GM18507 (cell line): ENCODE measurements at regions not wholly inside any gene's neighbourhood (a gene's known extent, or its start where the extent isn't known, plus 50 kb on each side); places are given as distances from the start of the nearest gene placed in this dataset.
"Not testable (repeated sequence)": the region's sequence is repeated elsewhere in the genome, so short reads cannot be mapped to it uniquely, and the experiment has no call there.

Experiments used
- DNase-seq: peaks from one replicate; pipeline ENCODE4 v3.0.0; 2011; ENCODE audit warnings: low read depth; ENCODE audit not compliant: insufficient read length; ENCODE audit errors: extremely low spot score
- FAIRE-seq: peaks from 2 replicates; lab custom pipeline; 2011; peaks lifted over from hg19 to GRCh38; lab: Jason Lieb, UNC

GRCh38 chr3:178219661-178220060, 316.6 kb upstream of the KCNMB2 start:
- FAIRE-seq, DNase-seq: not testable (repeated sequence)

- DNase-seq, result no peak
- FAIRE-seq, result no peak
Observed at GRCh38 chr3:178223876-178224275, 312.4 kb upstream of the KCNMB2 start.

- DNase-seq (no peak), FAIRE-seq (no peak)
Observed at GRCh38 chr3:178226094-178226493, 310.1 kb upstream of the KCNMB2 start.

- DNase-seq (no peak), FAIRE-seq (no peak)
Observed at GRCh38 chr3:178231645-178232044, 304.6 kb upstream of the KCNMB2 start.

- no peak for DNase-seq
Observed at GRCh38 chr3:178233371-178234071, 302.7 kb upstream of the KCNMB2 start.

GRCh38 chr3:178236555-178237277, 299.5 kb upstream of the KCNMB2 start:
- no peak for DNase-seq
- no peak for FAIRE-seq

More at GRCh38 chr3:178233371-178234071, 302.7 kb upstream of the KCNMB2 start:
- no peak for FAIRE-seq

GRCh38 chr3:178238179-178238578, 298.1 kb upstream of the KCNMB2 start:
- DNase-seq, result no peak
- FAIRE-seq, result no peak

GRCh38 chr3:178244733-178245709, 291.2 kb upstream of the KCNMB2 start:
- no peak for DNase-seq
- FAIRE-seq, result no peak

GRCh38 chr3:178246004-178246403, 290.2 kb upstream of the KCNMB2 start:
- DNase-seq (no peak), FAIRE-seq (no peak)

GRCh38 chr3:178255315-178255714, 280.9 kb upstream of the KCNMB2 start:
- DNase-seq, result no peak
- no peak for FAIRE-seq

- DNase-seq (no peak), FAIRE-seq (no peak)
Observed at GRCh38 chr3:178257491-178257890, 278.7 kb upstream of the KCNMB2 start.

GRCh38 chr3:178258121-178258520, 278.1 kb upstream of the KCNMB2 start:
- FAIRE-seq (no peak), DNase-seq (no peak)

- no peak for FAIRE-seq
Observed at GRCh38 chr3:178259703-178260102, 276.5 kb upstream of the KCNMB2 start.

GRCh38 chr3:178260887-178261565, 275.2 kb upstream of the KCNMB2 start:
- FAIRE-seq (no peak), DNase-seq (no peak)

More at GRCh38 chr3:178259703-178260102, 276.5 kb upstream of the KCNMB2 start:
- no peak for DNase-seq

- FAIRE-seq (no peak), DNase-seq (no peak)
Observed at GRCh38 chr3:178263236-178263916, 272.9 kb upstream of the KCNMB2 start.

- no peak for DNase-seq
Observed at GRCh38 chr3:178267158-178267844, 268.9 kb upstream of the KCNMB2 start.

GRCh38 chr3:178270838-178271237, 265.4 kb upstream of the KCNMB2 start:
- FAIRE-seq, result no peak
- no peak for DNase-seq

More at GRCh38 chr3:178267158-178267844, 268.9 kb upstream of the KCNMB2 start:
- FAIRE-seq, result no peak

- FAIRE-seq (no peak), DNase-seq (no peak)
Observed at GRCh38 chr3:178271740-178272387, 264.4 kb upstream of the KCNMB2 start.
